CD4-positive, alpha-beta T cell treated with Interleukin-2 at 100 ng/mL for 4 hours (primary cell): ENCODE measurements at regions not wholly inside any gene's neighbourhood (a gene's known extent, or its start where the extent isn't known, plus 50 kb on each side); places are given as distances from the start of the nearest gene placed in this dataset.
"Not testable (repeated sequence)": the region's sequence is repeated elsewhere in the genome, so short reads cannot be mapped to it uniquely, and the experiment has no call there.

ENCODE experiments used
- DNase-seq: peaks from one replicate; pipeline ENCODE4 v3.0.0-alpha.2; 2020; ENCODE audit warnings: low spot score

- DNase-seq, result no peak
Observed at GRCh38 chr11:57871231-57871630, 109.6 kb downstream of the CTNND1 start.

DNA sequence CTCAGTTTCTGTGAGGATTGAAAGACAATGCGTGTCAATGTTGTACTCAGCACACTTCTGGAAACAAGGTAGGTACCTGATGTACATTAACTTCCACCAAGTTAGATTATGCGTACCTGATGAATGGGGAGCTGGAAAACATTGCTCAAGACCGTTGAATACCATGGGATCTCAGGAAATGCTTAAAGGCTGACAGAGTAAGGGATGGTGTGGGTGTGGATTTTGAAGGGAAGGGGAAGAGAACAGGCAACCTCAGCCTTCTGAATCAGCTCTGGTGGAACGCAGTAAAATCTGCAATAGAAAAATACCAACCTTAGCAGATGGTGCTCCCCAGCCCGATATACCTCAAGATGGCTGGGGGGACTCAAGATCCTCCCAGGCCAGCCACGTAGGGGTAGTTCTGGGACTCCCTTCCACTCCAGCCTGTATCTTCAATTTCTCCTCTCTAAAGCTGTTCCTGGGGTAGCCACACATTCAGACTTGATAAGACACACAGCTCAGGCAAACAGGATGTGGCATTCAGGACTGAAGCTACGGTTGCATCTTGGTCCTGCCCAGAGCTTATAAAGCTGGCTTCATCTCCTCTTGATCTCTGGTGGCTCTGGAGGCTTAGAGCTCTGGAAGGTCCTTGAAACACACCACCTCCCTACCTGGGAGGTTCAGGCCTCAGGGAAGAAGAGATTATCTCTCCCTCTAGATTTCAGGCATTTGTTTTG lies 111.8 kb downstream of the CTNND1 start:
- no peak for DNase-seq

GRCh38 chr11:57874981-57875380 lies 113.4 kb downstream of the CTNND1 start:
- DNase-seq, result no peak

DNA sequence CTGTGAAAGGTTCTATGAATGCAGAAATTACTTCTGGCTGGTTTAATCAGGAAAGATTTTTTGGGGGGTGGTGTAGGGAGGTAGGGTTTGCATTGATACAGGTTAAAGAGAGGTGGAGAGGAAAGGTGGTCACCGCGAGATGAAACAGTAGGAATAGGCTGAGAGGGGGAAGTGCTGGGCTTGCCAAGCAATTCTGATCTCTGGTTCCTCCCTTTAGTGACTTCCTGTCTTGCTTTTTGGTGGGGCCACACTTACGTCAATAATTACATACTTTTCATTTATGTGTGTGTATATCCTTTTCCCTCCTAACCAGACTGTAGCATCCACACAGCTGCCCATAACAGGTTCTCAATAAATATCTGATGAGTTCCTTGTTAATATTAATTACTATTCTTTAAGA lies 120.0 kb downstream of the CTNND1 start:
- no peak for DNase-seq

GRCh38 chr11:57883630-57884029 lies 122.0 kb downstream of the CTNND1 start:
- DNase-seq, result no peak

GRCh38 chr11:57885298-57886050 lies 123.9 kb downstream of the CTNND1 start:
- DNase-seq, result no peak

DNA sequence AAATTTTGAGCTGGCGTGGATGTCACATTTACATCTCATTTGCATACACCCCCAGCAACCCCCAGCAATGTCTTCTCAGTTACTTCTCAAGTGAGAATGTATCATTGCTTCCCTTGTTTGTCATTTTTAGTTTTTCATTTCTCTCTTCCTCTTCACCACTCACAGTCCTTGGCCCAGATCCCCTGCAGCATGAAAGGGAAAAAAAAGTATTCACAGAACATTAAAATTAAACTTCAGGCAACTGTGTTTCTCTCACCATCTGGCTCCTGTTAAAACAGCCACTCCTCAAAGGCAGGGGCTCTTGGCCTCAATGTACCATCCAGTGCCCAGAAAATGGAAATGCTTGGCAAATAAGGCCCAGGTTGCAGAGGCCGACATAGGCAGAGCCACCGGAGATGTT lies 126.8 kb downstream of the CTNND1 start:
- no peak for DNase-seq

DNA sequence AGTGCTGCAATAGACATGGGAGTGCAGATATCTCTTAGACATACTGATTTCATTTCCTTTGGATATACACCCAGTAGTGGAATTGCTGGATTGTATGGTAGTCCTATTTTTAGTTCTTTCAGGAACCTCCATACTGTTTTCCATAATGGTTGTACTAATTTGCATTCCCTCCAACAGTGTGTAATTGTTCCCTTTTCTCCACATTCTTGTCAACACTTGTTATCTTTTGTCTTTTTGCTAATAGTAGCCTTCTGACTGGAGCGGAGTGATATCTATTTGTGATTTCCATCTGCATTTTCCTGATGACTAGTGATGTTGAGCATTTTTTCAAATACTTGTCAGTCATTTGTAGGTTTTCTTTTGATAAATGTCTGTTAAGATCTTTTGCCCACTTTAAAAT lies 128.9 kb downstream of the CTNND1 start:
- DNase-seq, result no peak

- not testable (repeated sequence) for DNase-seq
Observed at GRCh38 chr11:57893200-57893599, 130.5 kb upstream of the OR9Q1 start.

DNA sequence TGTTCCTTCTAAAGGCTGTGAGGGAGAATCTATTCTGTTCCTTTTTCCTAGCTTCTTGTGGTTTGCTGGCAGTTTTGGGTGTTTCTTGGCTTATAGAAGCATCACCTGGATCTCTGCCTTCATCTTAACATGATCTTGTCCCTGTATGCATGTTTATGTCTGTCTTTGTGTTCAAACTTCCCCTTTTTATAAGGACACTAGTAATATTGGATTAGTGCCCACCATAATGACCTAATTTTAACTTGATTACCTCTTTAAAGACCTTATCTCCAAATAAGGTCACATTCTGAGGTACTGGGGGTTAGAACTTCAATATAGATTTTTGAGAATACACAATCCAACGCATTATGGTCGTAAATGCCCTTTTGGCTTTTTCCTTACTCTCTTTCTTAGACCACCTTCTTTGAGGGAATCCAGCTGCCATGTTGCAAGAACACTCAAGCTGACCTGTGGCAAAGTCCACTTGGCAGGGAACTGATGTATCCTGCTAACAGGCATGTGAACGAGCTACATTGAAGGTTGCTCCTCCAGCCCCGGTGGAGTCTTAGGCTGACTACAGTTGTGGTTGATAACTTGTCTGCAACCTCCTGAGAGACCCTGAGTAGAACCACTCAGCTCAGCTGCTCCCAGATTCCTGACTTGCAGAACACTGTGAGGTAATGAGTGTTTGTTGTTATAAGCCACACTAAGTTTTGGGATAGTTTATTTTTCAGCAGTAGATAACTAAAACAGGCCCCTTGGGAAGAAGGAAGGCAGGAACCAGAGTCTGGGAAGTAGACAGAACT lies 127.1 kb upstream of the OR9Q1 start:
- no peak for DNase-seq

- DNase-seq, result no peak
Observed at GRCh38 chr11:57899378-57899777, 124.3 kb upstream of the OR9Q1 start.

DNA sequence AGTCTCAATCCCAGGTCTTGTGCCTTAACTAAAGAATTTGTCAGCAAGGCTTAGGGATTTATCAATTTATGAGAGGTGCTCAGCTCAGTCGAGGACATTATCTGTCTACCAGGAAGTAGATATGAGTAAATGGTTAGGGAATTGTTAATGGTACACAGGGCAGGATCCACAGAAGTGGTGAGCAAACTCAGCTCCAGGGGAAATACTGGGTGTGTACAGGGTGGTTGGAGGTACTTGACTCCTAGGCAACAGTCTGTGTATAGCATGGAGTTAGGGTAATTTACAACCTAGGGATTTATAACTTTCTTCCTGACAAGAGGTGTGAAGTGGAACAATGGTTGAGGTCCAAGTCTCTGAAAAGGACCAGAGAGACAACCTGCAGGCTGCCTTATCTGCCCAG lies 123.4 kb upstream of the OR9Q1 start:
- no peak for DNase-seq

- no peak for DNase-seq
Observed at GRCh38 chr11:57901278-57901677, 122.4 kb upstream of the OR9Q1 start.

DNA sequence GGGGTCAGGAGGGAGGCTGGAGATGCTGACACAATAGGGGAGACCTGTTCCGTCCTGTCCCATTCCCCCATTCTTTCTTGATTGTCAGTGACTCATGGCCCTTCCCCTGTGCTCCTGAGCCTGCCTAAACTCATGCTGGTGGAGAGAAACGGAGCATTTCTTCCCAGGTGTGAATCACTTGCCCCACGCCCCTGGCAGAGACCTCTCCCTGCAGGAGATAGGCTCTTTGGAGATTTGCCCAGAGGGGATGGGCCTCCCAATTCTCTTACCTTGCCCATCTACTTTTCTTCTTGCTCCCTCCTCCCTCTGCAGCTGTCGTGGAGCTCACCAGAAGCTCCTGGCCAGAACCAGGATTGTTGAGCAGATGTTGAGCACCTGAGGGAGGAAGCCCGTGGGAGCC lies 121.9 kb upstream of the OR9Q1 start:
- no peak for DNase-seq

- DNase-seq, result no peak
Observed at GRCh38 chr11:57903011-57903410, 120.7 kb upstream of the OR9Q1 start.

DNA sequence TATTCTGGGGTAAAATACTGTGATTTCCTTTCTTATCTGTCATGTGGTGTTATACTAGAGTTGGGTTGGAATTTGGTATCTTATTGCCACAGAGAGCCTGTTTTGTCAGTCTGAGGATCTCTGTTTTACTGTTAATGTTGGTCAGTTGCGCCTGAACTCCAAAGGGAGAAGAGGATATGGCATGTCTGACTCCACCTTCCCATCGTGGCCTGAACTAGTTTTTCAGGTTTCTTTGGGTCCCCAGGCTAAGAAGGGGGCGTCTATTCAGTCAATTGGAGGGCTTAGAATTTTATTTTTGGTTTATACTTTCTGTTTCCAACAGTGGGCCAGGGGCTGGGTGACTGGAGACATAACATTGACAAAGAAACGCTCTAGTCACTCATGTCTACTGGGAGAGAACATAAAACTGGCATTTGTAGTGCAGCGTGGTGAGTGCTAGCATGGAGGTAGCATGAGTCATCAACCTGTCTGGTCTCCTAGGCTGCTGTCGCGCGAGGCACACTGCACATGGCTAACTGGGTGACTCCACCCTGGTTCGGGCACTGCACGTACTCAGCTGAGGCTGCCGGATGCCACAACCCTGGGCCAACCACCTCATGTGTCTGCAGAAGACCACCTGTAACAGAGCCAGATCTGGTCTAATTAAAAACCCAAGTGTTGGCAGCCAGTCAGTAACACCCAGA lies 120.1 kb upstream of the OR9Q1 start:
- peak; percentile 10 for DNase-seq

- DNase-seq, result no peak
Observed at GRCh38 chr11:57904376-57904775, 119.3 kb upstream of the OR9Q1 start.

DNA sequence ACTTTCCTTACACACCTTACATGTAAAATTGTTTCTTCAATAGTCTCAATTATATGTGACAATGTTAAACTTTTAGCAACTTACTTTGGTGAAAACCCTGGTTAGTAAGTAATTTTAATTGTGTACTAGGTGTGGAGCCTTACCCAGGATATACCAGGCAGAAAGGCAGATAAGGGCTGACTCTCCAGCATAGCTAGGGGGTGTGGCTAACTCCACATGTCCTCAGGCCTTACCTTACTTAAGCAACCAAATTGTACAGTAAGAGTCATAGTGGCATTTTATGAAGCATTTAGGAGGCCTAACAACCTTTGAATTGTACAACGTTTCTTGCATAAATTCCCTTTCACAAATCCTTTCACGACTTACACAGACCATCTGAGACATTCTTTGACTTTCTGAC lies 118.2 kb upstream of the OR9Q1 start:
- no peak for DNase-seq

DNA sequence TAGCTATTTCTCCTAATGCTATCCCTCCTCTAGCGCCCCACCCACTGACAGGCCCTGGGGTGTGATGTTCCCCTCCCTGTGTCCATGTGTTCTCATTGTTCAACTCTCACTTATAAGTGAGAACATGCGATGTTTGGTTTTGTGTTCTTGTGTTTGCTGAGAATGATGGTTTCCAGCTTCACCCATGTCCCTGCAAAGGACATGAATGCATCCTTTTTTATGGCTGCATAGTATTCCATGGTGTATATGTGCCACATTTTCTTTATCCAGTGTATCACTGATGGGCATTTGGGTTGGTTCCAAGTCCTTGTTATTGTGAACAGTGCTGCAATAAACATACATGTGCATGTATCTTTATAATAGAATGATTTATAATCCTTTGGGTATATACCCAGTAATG lies 115.3 kb upstream of the OR9Q1 start:
- not testable (repeated sequence) for DNase-seq

GRCh38 chr11:57911522-57911921 lies 112.2 kb upstream of the OR9Q1 start:
- DNase-seq, result not testable (repeated sequence)

DNA sequence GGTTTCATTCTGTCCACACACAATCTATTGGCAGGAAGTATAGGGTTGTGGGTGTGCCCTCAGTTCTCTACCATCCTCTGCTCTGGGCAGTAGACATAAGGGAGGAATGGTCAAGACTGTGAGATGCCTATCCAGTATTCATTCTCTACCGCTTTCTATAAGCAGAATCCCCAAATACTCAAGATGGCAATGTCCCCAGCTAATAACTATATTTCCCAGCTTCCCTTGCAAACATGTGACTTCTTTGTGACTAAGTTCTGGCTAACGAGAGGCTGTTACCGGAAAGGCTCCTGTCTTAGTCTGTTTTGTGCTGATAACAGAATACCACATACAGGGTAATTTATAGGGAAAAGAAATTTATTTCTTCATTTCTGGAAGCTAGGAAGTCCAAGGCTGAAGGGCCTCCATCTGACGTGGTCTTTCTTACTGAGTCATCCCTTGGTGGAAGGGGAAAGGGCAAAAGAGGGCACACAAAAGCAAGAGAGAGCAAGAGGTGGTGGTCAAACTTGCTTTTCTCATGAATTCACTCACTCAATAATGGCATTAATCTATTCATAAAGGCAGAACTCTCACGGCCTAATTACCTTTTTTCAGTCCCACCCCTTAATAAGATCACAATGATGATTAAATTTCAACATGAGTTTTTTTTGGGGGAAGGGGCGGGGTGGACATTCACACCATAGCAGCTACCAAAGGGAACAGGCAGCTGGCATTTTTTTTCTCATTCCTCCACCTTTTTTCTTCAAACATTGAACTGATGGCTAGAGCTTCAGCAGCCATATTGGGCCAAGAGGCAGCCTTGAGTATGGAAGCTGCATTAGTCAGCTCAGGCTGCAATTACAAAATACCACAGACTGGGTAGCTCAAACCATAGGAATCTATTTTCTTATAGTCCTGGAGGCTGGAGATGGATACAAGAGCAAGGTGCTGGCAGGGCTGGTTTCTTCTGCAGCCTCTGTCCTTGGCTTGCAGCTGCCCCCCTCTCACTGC lies 109.7 kb upstream of the OR9Q1 start:
- no peak for DNase-seq
